ENCODE measurements at regions not wholly inside any gene's neighbourhood (a gene's known extent, or its start where the extent isn't known, plus 50 kb on each side); places are given as distances from the start of the nearest gene placed in this dataset.

DNA sequence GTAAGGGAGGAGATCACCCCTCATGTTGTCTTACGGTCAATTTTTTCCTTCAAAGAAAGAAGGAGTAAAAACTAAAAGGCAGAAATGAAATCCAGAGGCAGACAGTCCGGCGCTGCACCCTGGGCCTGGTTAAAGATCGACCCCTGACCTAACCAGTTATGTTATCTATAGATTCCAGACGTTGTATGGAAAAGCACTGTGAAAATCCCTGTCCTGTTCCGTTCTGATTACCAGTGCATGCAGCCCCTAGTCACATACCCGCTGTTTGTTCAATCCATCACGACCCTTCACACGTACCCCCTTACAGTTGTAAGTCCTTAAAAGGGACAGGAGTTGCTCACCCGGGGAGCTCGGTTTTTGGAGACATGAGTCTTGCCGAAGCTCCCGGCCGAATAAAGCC is 105.6 kb upstream of the JADE1 start:
- H3K27me3 ChIP-seq (replicated peaks in 1 of 7): no peaks in the 10 kb centered on the region
- no peak overlapping the region for H3K4me3 ChIP-seq
- intact Hi-C loops (cut with DNase I; ENCODE audit: low total_unique reads): no loop called here
- H3K9me3 ChIP-seq: no peaks in the 10 kb centered on the region
- no peak for DNase-seq
- 91 to 98% (median 94%) methylated on average over 14 of the region's 14 CpGs for WGBS, 5 donors
- H3K4me1 ChIP-seq: peaks cover 0 to 1% (median under 1%) of the 10 kb centered on the region in 6 donors
- no peaks in the 10 kb centered on the region for H3K36me3 ChIP-seq
- TF ChIP-seq POLR2AphosphoS5 (IDR thresholded peaks at IDR 0.05): no peak
- TF ChIP-seq, protein P1, sequence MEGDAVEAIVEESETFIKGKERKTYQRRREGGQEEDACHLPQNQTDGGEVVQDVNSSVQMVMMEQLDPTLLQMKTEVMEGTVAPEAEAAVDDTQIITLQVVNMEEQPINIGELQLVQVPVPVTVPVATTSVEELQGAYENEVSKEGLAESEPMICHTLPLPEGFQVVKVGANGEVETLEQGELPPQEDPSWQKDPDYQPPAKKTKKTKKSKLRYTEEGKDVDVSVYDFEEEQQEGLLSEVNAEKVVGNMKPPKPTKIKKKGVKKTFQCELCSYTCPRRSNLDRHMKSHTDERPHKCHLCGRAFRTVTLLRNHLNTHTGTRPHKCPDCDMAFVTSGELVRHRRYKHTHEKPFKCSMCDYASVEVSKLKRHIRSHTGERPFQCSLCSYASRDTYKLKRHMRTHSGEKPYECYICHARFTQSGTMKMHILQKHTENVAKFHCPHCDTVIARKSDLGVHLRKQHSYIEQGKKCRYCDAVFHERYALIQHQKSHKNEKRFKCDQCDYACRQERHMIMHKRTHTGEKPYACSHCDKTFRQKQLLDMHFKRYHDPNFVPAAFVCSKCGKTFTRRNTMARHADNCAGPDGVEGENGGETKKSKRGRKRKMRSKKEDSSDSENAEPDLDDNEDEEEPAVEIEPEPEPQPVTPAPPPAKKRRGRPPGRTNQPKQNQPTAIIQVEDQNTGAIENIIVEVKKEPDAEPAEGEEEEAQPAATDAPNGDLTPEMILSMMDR (IDR thresholded peaks at IDR 0.05 in 8 of 11, conservative IDR thresholded peaks at IDR 0.05 in 3 of 11): no peak
- no peak for TF ChIP-seq POLR2A (IDR thresholded peaks at IDR 0.05)
- H3K27ac ChIP-seq: no peak overlapping the region

DNA sequence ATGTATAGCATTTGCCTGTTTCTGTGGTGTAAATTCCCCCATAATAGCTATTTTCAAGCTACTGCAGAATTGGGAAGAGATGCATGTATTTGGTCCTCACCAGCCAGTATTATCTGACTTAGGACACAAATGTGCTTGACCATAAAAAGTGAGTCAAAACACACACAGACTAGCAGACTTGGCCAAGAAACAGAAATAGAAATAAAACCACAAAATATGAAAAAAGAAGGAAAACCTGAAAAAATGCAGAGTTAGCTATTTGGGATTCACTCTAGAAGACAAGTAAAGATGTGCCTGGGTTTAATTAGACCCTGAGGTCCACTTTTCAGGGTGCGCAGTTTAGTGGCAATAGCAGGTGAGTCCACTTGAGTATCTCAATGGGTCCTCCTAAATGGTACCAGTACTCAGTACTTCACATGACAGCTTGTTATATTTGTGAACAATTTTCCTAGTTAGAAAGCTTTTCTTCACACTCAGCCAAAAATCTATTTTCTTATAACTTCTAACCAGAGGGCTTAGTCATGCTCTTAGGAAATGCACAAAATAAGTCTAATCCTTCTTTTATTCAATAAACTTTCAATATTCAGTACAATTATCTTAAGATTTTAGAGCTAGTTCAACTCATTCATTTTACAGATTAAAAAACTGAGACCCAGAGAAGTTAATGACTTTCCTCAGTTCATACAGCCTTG is 108.7 kb upstream of the JADE1 start:
- H3K4me3 ChIP-seq: no peak overlapping the region
- H3K27me3 ChIP-seq (replicated peaks in 1 of 7): no peaks in the 10 kb centered on the region
- no peaks in the 10 kb centered on the region for H3K4me1 ChIP-seq
- TF ChIP-seq, protein P1 (IDR thresholded peaks at IDR 0.05 in 8 of 11, conservative IDR thresholded peaks at IDR 0.05 in 3 of 11): no peak
- H3K27ac ChIP-seq: no peak overlapping the region
- DNase-seq: no peak
- WGBS, 5 donors: 50 to 100% (median 96%) methylated on average over 1 of the region's 1 CpG
- no peaks in the 10 kb centered on the region for H3K9me3 ChIP-seq
- no peaks in the 10 kb centered on the region for H3K36me3 ChIP-seq
- intact Hi-C loops (cut with DNase I; ENCODE audit: low total_unique reads): no loop called here

DNA sequence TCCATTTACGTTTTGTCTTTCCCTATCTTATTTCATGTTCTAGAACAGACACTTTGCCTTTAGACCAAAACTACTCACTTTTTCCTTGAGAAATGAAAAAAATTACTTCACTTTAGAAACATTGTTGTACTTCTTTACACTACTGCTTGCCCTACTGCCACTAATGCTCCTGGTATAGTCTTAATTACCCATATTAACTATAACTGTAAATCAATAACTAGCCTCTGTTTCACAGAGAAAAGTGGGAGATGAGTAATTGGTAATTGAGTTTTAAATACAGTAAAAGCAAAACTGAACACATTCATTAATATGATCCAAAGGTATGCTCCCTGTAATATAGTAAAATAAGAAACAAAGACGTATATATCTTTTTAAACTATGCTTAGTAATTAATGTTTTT is 111.1 kb upstream of the JADE1 start:
- no peak overlapping the region for H3K4me3 ChIP-seq
- no peak for DNase-seq
- H3K27me3 ChIP-seq (replicated peaks in 1 of 7): no peaks in the 10 kb centered on the region
- H3K27ac ChIP-seq: no peak overlapping the region
- no peaks in the 10 kb centered on the region for H3K36me3 ChIP-seq
- peaks cover 0 to 6% (median 0%) of the 10 kb centered on the region in 8 donors for H3K9me3 ChIP-seq
- intact Hi-C loops (cut with DNase I; ENCODE audit: low total_unique reads): no loop called here
- WGBS, 5 donors: 73 to 91% (median 87%) methylated on average over 2 of the region's 2 CpGs
- TF ChIP-seq, protein P1 (IDR thresholded peaks at IDR 0.05 in 8 of 11, conservative IDR thresholded peaks at IDR 0.05 in 3 of 11): no peak
- TF ChIP-seq POLR2AphosphoS5 (IDR thresholded peaks at IDR 0.05) (no peak), POLR2A (IDR thresholded peaks at IDR 0.05) (no peak)
- no peaks in the 10 kb centered on the region for H3K4me1 ChIP-seq

DNA sequence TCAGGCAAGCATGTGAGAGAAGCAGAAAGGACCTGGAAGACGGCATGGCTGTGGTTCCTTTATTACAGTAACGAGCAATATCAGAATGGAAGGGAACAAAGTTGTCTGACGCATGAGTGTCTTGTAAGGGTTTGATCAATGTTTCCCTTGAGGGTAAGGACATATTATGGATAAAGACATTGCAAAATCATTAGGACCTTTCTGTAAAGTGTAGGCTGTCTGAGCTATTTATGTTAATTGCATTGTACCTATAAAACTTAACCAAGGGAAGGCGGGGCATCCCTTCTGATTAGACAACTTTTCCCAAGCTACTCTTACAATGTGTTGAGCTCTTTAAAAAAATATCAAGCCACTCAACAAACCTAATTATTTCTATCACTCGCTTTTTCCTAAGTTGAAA is 112.2 kb upstream of the JADE1 start:
- Histone ChIP-seq H3K27ac (no peak overlapping the region), H3K4me3 (no peak overlapping the region), H3K36me3 (no peaks in the 10 kb centered on the region), H3K4me1 (no peaks in the 10 kb centered on the region), H3K9me3 (peaks cover 0 to 6% (median 0%) of the 10 kb centered on the region in 8 donors), H3K27me3 (replicated peaks in 1 of 7) (no peaks in the 10 kb centered on the region)
- TF ChIP-seq POLR2AphosphoS5 (IDR thresholded peaks at IDR 0.05): no peak
- no peak for TF ChIP-seq POLR2A (IDR thresholded peaks at IDR 0.05)
- TF ChIP-seq, protein P1 (IDR thresholded peaks at IDR 0.05 in 8 of 11, conservative IDR thresholded peaks at IDR 0.05 in 3 of 11): no peak
- intact Hi-C loops (cut with DNase I; ENCODE audit: low total_unique reads): no loop called here
- DNase-seq: no peak
- 90 to 96% (median 95%) methylated on average over 5 of the region's 5 CpGs for WGBS, 5 donors
